Natural killer cell (primary cell): ENCODE measurements at regions not wholly inside any gene's neighbourhood (a gene's known extent, or its start where the extent isn't known, plus 50 kb on each side); places are given as distances from the start of the nearest gene placed in this dataset.

Source experiments
- ATAC-seq, 3 donors: fragments of 150-1000 bp in 2 of 3; fragments of 200-7000 bp in 1 of 3; cut with Tn5 transposase; 1 replicate in 1 of 3; 2 replicates in 2 of 3; pipeline ENCODE4 v1.10.0; 2021; ENCODE audit warnings: mild to moderate bottlenecking in 2 of 3, moderate library complexity in 2 of 3
- DNase-seq, 2 donors: peaks; one replicate each; pipeline versions ENCODE4 v3.0.0 to v3.0.0-alpha.2; 2013 to 2021; ENCODE audit warnings: mixed read lengths in 1 of 2
- H3K27ac ChIP-seq: one replicate; pipeline ENCODE4 v1.5.1; 2013; ENCODE audit warnings: mild to moderate bottlenecking, low read length
- H3K27me3 ChIP-seq: one replicate; pipeline ENCODE4 v1.6.1; 2013; ENCODE audit warnings: low read length; ENCODE audit not compliant: control insufficient read depth, insufficient read depth
- H3K36me3 ChIP-seq: one replicate; pipeline ENCODE4 v1.6.1; 2013; ENCODE audit warnings: low read length; ENCODE audit not compliant: control insufficient read depth, insufficient read depth
- H3K4me1 ChIP-seq: one replicate; pipeline ENCODE4 v1.6.1; 2013; ENCODE audit warnings: low read length; ENCODE audit not compliant: control insufficient read depth, insufficient read depth
- H3K4me3 ChIP-seq: one replicate; pipeline ENCODE4 v1.5.1; 2013; ENCODE audit warnings: low read length
- H3K9me3 ChIP-seq: one replicate; pipeline ENCODE4 v1.6.1; 2013; ENCODE audit warnings: low read length; ENCODE audit not compliant: control insufficient read depth, insufficient read depth
- H3K27ac Mint-ChIP-seq, 2 donors: one replicate each; pipeline ENCODE4 v1.8.0; 2022; ENCODE audit warnings: mild to moderate bottlenecking in 2 of 2, mixed read lengths in 2 of 2, moderate library complexity in 1 of 2
- H3K27me3 Mint-ChIP-seq, 2 donors: one replicate each; pipeline ENCODE4 v1.8.0; 2022; ENCODE audit warnings: low read depth in 2 of 2, mixed read lengths in 2 of 2
- H3K36me3 Mint-ChIP-seq: one replicate; pipeline ENCODE4 v1.8.0; 2022; ENCODE audit warnings: mixed read lengths
- H3K4me1 Mint-ChIP-seq, 2 donors: one replicate each; pipeline ENCODE4 v1.8.0; 2022; ENCODE audit warnings: mixed read lengths in 2 of 2
- H3K4me3 Mint-ChIP-seq: one replicate; pipeline ENCODE4 v1.8.0; 2022; ENCODE audit warnings: mild to moderate bottlenecking, moderate library complexity, mixed read lengths
- H3K9me3 Mint-ChIP-seq, 2 donors: one replicate each; pipeline ENCODE4 v1.8.0; 2022; ENCODE audit warnings: mixed read lengths in 2 of 2
- CTCF ChIP-seq: fragments of 200-600 bp; IDR thresholded peaks from one replicate; pipeline ENCODE4 v1.8.0; 2022; ENCODE audit warnings: antibody characterized with exemption
- WGBS: methylation state at CpG from one replicate; pipeline ENCODE4 v1.1.7; 2013; ENCODE audit warnings: missing lambda C conversion rate; ENCODE audit not compliant: insufficient coverage; 5-methylcytosine and 5-hydroxymethylcytosine counted together
- intact Hi-C: fragments of 100-400 bp; cut with micrococcal nuclease; formaldehyde crosslinking; loops from one replicate; pipeline ENCODE4 v1.14.2; 2022

- H3K36me3 ChIP-seq = no peaks in the 10 kb centered on the region
- intact Hi-C loops = no loop called here
- H3K4me3 ChIP-seq = no peak overlapping the region
- Mint-ChIP-seq H3K4me3 (no peak overlapping the region), H3K27me3 (no peaks in the 10 kb centered on the region), H3K36me3 (no peaks in the 10 kb centered on the region), H3K27ac (no peak overlapping the region), H3K9me3 (peaks cover 3 to 7% of the 10 kb centered on the region in 2 donors), H3K4me1 (no peaks in the 10 kb centered on the region)
- 100% methylated on average over 1 of the region's 2 CpGs for WGBS
- TF ChIP-seq CTCF = no peak
- H3K27me3 ChIP-seq = no peaks in the 10 kb centered on the region
- no peak for ATAC-seq
- DNase-seq = no peak
- no peak overlapping the region for H3K27ac ChIP-seq
- H3K4me1 ChIP-seq = no peaks in the 10 kb centered on the region
- H3K9me3 ChIP-seq = no peaks in the 10 kb centered on the region
Measured at GRCh38 chr7:125147047-125147446, 217.4 kb upstream of the POT1 start.

- WGBS = 40% methylated on average over 1 of the region's 2 CpGs
- ATAC-seq = no peak
- no peak for DNase-seq
- H3K36me3 ChIP-seq = no peaks in the 10 kb centered on the region
- no peaks in the 10 kb centered on the region for H3K27me3 ChIP-seq
- H3K4me1 Mint-ChIP-seq = no peaks in the 10 kb centered on the region
- TF ChIP-seq CTCF = no peak
- intact Hi-C loops = no loop called here
- no peaks in the 10 kb centered on the region for H3K4me1 ChIP-seq
- H3K27ac Mint-ChIP-seq = no peak overlapping the region
- H3K9me3 Mint-ChIP-seq = peaks cover 2 to 5% of the 10 kb centered on the region in 2 donors
- H3K4me3 ChIP-seq = no peak overlapping the region
- H3K36me3 Mint-ChIP-seq = no peaks in the 10 kb centered on the region
- no peak overlapping the region for H3K27ac ChIP-seq
- no peak overlapping the region for H3K4me3 Mint-ChIP-seq
- no peaks in the 10 kb centered on the region for H3K27me3 Mint-ChIP-seq
- no peaks in the 10 kb centered on the region for H3K9me3 ChIP-seq
Measured at GRCh38 chr7:125136755-125137532, 207.3 kb upstream of the POT1 start.

- Mint-ChIP-seq H3K36me3 (no peaks in the 10 kb centered on the region), H3K27ac (no peak overlapping the region), H3K9me3 (peaks cover 2 to 5% of the 10 kb centered on the region in 2 donors), H3K27me3 (no peaks in the 10 kb centered on the region), H3K4me3 (no peak overlapping the region), H3K4me1 (no peaks in the 10 kb centered on the region)
- H3K27me3 ChIP-seq = no peaks in the 10 kb centered on the region
- H3K36me3 ChIP-seq = no peaks in the 10 kb centered on the region
- ATAC-seq (no peak), DNase-seq (no peak)
- WGBS = no CpG with 5 or more reads among the region's 1 CpG
- H3K9me3 ChIP-seq = no peaks in the 10 kb centered on the region
- intact Hi-C loops = no loop called here
- H3K4me1 ChIP-seq = no peaks in the 10 kb centered on the region
- TF ChIP-seq CTCF = no peak
- no peak overlapping the region for H3K4me3 ChIP-seq
- no peak overlapping the region for H3K27ac ChIP-seq
Measured at GRCh38 chr7:125136341-125136740, 206.7 kb upstream of the POT1 start.

- H3K27ac ChIP-seq = no peak overlapping the region
- Mint-ChIP-seq H3K9me3 (peaks cover 5 to 14% of the 10 kb centered on the region in 2 donors), H3K27ac (no peak overlapping the region), H3K36me3 (no peaks in the 10 kb centered on the region), H3K4me1 (no peaks in the 10 kb centered on the region), H3K27me3 (no peaks in the 10 kb centered on the region), H3K4me3 (no peak overlapping the region)
- H3K36me3 ChIP-seq = no peaks in the 10 kb centered on the region
- no peak for DNase-seq
- no CpG with 5 or more reads among the region's 1 CpG for WGBS
- ATAC-seq = no peak
- no peaks in the 10 kb centered on the region for H3K4me1 ChIP-seq
- H3K9me3 ChIP-seq = peaks cover 5% of the 10 kb centered on the region
- H3K27me3 ChIP-seq = no peaks in the 10 kb centered on the region
- no peak for TF ChIP-seq CTCF
- intact Hi-C loops = no loop called here
- H3K4me3 ChIP-seq = no peak overlapping the region
Measured at GRCh38 chr7:125130173-125130572, 200.5 kb upstream of the POT1 start.
